HG02610 (cell line): ENCODE measurements at regions not wholly inside any gene's neighbourhood (a gene's known extent, or its start where the extent isn't known, plus 50 kb on each side); places are given as distances from the start of the nearest gene placed in this dataset.
"Not testable (repeated sequence)": the region's sequence is repeated elsewhere in the genome, so short reads cannot be mapped to it uniquely, and the experiment has no call there.

Experiments
- ATAC-seq: cut with Tn5 transposase; IDR thresholded peaks from one replicate; pipeline ENCODE4 v1.9.1; 2021; ENCODE audit warnings: mild to moderate bottlenecking, moderate library complexity; ENCODE audit not compliant: unreplicated experiment

DNA sequence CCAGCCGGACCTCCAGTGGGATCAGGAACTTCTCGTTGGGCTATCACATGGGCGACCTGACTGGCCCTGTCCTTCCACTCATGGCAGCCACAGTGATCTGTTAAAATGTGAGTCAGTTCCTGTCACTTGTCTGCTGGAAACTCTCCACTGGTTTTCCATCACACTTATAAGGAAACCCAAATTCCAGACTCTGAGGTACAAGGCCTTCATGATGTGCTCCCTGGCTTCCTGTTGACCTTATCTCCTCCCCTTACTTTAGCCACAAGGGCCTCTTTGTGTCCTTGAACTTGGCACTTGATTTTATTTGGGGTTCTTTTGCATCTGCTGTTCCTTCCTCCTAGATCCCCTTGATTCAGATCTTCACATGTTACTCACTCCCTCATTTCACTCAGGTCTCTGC lies 96.8 kb downstream of the TENT5C start:
- ATAC-seq = no peak

DNA sequence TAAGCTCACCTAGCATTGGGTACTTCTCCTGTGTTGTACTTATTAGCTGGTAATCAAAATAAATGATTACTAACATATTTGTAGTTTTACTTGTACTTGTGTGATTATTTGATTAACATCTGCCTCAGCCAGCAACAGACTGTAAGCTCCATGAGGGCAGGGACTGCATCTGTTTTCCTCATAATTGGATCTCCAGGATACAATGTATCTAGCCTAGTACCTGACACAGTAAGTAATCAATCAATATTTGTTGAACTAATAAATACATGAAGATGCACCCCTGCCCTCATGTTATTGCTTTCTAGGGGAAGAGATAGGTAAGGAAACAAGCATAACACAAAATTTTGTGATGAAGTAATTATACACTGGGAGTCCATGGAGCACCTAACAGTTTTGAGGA lies 101.5 kb downstream of the TENT5C start:
- ATAC-seq = no peak

DNA sequence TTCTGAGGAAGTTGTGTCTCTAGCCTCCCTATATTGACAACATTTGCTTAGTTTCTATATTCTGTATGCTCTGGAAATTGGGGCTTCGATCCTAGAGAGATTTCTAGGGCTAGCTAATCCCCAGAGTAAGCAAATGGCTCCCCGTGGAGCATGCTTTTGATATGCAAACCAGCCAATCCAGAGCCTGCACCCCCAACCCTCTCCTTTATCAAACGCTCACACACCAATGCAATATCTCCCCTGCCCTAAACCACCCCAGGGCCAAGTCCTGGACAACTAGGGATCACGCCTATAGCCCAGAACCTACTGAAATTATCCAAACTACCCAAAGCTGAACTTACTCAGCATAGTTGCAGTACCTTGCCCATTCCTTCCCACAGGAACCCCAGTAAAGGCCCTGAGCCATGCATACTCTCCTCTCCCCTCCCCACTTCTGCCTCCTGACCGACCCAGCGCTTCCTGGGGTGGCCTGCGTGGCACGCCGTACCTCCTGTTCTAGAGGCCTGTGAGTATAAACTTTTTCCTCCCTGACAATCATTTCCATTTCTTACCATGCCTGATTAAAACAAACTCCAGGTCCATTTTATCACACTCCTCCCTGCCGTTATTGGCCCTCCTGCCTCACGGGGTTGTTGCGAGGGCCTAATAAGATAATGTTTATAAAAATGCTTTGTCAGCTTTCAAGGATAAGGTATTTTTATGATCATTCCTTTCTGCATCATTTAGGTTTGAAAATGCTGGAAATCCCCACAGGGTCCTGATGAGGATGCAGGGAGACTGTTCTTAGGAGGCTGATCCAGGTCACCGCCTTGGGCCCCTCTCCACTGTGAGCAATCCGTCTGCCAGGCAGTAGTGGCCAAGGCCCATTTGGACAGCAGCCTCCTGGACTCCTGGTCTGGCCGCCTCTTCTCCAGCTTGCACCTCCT lies 102.7 kb downstream of the TENT5C start:
- ATAC-seq = no peak

DNA sequence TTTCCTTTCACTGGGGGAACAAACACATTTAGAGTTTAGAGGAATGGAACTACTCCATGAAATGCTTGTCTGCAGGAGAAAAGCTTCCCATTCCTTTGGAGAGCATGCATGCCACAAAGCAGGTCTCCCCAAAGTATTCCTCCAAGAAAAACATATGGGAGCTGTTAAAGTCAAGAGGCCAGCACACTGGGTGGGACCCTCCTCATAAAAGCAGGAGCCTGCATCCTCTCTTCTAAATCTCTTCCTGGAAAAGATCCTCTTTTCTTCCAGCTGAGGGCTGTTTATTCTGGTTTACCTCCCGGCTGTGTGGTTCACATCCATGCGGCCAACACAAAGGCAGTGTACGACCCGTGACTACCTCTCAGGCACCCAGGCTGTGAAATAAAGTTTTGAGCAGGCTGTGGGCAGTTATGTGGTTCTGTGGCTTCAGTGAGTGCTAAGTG lies 103.4 kb downstream of the TENT5C start:
- ATAC-seq = no peak

DNA sequence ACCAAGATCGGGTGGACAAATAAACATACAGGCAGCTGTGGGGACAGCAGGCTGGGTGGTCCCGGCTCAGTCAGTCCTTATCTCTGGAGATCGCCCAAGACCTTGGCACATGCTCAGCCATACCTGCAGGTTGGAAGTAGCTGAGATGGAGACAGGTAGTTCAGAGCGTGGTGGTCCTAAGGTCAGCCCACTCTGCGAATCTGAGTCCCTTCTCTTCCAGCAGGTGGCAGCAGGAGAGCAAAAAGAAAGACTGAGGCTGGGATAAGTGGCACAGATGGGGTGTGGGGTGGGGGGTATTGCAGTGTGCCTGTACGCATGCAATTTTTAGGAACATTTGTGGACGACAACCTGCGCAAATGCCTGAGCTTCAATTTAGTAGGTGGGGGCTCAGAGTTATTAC lies 104.9 kb downstream of the TENT5C start:
- no peak for ATAC-seq

DNA sequence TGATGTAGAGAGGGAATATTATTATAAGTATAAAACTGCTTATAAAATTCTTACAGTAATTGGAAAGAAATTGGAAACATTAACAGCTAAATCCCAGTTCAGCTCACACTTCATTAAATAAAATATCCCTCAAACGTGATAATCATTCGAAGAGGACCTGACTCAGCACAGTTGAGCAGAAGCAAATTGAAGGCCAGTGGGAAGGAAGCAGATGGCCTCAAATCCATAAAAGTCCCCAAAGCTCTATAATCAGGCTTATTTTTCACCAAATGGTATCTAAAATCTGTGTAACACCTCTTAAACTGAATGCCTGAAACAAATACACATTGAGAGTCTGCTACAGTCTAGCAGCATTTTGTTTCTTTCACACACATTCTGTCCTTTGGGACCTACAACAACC lies 106.8 kb downstream of the TENT5C start:
- no peak for ATAC-seq

DNA sequence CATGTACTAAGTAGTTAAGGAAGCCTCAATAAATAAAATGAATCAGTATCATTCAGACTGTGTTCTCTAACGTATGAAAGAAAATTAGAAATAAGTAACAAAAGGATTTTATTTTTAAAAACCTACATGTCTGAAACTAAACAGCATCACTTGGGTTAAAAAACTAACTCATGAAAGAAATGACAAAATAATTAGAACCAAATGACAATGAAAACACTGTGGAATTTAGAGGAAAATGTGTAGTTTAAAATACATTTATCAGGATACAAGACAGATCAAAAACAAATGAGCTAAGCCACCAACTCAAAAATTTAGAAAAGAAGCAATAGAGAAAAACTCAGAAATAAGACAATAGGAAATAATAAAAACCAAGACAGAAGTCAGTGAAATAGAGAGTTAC lies 108.7 kb downstream of the TENT5C start:
- no peak for ATAC-seq

DNA sequence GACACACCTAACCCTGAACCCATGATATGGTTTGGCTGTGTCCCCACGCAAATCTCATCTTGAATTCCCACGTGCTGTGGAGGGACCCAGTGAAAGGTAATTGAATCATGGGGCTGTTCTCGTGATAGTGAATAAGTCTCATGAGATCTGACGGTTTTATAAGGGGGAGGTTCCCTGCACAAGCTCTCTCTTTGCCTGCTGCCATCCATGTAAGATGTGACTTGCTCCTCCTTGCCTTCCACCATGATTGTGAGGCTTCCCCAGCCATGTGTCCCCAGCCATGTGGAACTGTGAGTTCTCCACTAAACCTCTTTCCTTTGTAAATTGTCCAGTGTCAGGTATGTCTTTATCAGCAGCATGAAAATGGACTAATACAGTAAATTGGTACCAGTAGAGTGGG lies 110.2 kb downstream of the TENT5C start:
- not testable (repeated sequence) for ATAC-seq

DNA sequence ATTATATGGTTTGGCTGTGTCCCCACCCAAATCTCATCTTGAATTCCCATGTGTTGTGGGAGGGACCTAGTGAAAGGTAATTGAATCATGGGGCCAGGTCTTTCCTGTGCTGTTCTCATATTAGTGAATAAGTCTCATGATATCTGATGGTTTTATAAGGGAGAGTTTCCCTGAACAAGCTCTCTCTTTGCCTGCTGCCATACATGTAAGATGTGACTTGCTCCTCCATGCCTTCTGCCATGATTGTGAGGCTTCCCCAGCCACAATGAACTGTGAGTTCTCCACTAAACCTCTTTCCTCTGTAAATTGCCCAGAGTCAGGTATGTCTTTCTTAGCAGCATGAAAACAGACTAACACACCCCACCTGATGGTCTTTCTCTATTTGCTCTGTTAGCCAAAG lies 112.1 kb downstream of the TENT5C start:
- not testable (repeated sequence) for ATAC-seq

DNA sequence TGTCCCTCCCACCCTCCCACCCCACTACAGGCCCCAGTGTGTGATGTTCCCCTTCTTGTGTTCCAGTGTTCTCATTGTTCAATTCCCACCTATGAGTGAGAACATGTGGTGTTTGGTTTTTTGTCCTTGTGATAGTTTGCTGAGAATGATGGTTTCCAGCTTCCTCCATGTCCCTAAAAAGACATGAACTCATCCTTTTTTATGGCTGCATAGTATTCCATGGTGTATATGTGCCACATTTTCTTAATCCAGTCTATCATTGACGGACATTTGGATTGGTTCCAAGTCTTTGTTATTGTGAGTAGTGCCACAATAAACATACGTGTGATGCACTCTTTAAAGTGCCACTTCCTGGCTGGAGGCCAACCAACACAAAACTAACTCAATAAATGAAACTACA lies 112.7 kb downstream of the TENT5C start:
- not testable (repeated sequence) for ATAC-seq

DNA sequence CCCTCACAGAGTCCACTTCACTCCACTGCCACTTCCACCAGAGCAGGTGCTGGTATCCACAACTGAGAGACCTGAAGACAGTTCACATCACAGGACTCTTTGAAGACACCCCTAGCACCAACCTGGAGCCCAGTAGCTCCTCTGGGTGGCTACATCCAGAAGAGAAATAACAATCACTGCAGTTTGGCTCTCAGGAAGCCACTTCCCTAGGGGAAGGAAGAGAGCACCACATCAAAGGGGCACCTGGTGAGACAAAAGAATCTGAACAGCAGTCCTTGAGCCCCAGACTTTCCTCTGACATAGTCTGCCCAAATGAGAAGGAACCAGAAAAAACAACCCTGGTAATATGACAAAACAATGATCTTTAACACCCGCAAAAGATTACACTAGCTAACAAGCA lies 113.2 kb downstream of the TENT5C start:
- ATAC-seq = no peak

DNA sequence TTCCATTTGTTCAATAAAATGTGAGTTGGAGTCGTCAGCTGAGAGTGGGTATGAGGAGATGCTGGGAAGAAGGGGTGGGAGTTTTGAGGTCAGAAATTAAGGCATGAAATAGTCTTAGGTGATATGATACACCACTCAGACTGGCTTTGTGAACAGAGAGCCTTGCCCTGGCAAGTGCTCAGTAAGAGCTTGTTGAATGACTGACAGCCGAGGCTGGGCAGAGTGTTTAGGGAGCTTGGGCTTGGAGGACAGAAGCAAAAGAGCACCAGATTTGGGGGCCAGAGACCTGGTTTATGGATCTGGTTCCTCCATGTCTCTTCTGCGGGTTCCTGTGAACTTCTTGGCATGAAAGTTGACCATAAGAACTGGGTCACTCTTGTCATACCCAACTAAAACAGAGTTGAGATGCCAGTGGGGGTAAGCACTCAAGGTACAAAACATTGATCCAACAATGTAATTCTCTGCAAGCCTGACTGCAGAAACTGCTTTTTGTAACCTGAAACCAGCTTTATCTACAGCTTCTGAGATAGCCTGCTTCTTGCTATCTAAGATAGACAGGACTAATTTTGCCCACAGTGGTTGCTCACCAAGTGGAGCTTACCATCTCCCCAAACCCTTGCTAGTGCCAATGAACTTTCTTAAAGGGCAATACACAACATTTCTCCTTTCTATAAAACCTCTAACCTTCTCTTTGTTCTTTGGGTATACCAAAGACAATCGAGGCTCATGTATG lies 126.4 kb downstream of the TENT5C start:
- ATAC-seq = no peak

DNA sequence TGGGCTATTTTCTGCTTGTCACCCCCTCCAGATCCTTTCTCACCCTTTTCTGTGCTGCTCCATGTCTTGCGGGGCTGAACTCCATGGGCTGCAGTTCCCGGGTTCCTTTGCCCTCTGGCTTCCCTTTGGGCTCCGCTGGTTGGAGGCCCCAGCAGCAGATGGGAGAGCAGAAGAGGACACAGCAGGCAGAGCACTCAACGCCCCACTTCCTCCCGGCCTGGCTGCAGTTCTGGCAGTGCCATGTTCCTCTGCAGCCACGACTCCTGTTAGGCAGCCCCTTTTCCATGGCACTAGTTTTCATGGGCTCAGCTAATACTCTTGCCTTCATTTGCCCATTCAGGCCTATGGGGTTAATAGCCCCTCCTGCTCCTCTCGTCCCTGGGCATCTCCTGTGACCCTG lies 127.1 kb downstream of the TENT5C start:
- no peak for ATAC-seq

DNA sequence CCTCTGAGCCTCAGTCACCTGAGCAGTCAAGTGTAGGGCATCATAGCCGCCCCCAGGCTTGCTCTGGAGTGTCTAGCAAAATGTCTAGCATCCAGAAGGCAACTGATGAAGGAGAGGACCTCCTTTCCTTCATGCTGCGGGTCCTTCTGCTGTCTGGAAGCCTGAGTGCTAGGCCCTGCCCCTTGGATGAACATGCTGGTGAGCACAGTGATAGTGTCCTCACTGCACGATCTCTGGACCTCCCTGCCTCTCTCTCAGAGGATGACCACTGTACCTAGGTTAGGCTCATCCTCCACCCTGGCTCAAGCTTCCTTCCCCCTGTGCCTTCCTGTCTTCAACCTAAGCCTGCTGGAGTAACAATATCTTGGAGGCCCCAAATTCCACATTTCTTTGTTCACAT lies 128.6 kb downstream of the TENT5C start:
- ATAC-seq = no peak

DNA sequence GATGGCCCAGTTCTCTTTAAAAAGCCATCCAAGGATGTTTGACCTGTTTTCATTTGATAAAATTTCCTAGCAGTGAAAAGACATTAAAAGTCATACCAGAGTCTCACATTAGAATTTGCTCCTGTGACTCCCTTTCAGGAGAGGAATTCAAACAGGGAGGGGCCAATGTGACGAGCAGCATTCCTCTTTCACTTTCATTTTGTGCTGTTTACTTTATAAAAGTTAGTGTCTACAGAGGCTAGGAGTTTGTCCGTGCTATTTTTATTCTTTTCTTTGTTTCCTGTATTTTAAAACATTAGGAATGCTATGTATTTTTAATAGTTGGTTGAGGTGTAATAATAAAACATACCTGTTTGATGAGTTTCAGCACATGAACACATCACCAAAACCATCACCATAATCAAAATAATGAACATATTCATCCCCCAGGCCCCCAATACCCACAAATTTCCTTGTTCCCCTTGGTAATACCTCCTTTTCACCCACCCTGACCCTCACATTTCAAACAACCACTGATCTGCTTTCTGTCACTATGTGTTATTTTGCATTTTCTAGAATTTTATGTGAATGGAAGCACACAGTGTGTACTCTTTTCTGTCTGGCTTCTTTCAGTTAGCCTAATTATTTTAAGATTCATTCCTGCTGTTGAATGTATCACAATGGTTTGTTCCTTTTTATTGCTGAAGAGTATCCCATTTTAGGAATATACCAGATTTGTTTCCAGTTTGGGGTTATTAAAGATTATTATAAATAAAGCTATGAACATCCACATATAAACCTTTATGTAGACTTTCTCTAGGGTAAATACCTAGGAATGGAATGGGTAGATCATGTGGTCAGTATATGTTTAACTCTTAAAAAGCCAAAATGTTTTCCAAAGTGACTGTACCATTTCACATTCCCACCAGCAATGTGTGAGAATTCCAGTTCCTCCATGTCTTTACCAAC lies 129.5 kb downstream of the TENT5C start:
- no peak for ATAC-seq

DNA sequence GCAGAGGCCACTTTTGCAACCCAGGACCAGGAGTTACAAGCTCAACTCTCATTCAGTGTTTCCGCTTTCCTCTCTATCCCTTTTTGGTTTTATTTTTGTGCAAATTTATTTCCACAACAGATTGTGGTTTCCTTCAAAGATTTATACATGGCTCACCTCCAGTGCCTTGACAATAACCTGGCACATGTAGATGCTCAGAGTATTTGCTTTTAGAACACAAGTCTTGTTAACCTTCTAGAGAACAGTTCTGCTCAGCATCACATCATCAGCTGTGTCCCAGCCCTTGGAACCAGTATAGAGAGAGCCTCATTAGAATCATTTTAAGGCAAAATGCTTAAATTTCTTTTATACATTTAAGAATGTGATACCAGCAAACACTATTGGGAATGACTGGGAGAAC lies 133.7 kb downstream of the TENT5C start:
- ATAC-seq = no peak

DNA sequence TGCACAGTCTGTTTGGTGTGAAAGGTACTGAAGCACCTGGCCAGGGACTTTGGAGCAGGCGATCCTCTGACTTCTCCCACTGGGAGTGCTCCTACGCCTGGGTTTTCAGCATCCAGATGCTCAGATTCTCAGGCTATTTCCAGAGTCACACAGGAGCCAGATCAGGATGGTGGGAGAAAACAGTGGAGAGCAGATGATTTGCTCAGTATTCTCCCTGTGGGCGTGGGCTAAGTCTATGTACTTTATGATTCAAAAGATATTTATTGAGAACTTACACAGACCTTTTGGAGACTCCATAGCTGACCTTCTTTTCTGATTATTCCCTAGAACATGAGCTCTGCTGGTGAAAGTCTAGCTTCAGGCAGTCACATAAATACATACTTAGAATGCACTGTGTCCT lies 134.6 kb downstream of the TENT5C start:
- ATAC-seq = no peak

DNA sequence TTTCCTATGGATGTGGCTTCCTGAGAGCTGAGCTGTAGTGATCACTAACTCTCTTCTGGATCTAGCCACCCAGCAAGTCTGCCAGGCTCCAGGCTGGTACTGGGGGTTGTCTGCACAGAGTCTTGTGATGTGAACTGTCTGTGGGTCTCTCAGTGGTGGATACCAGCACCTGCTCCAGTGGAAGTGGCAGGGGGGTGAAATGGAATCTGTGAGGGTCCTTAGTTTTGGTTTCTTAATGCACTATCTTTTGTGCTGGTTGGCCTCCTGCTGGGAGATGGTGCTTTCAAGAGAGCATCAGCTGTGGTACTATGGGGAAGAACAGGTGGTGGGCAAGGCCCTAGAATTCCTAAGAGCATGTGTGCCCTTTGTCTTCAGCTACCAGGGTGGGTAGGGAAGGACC lies 140.7 kb downstream of the TENT5C start:
- ATAC-seq = not testable (repeated sequence)

DNA sequence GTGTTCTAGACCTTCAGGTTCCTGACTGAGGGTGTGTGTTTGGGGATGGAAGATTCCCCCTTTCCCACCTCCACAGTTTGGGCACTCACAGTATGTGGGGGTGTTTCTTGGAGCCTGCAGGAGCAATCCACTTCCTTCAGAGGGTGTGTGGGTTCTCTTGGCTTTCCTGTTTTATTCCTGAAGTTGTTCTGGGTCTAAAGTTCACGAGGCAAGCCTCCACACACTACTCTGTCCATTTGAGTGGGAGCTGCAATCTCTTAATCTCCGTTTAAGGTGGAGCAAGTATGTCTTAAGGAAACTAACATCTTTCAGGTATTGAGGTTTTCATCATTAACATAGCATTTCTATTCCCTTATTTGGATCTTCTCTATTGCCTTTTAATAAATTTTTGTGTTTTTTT lies 141.8 kb downstream of the TENT5C start:
- no peak for ATAC-seq

DNA sequence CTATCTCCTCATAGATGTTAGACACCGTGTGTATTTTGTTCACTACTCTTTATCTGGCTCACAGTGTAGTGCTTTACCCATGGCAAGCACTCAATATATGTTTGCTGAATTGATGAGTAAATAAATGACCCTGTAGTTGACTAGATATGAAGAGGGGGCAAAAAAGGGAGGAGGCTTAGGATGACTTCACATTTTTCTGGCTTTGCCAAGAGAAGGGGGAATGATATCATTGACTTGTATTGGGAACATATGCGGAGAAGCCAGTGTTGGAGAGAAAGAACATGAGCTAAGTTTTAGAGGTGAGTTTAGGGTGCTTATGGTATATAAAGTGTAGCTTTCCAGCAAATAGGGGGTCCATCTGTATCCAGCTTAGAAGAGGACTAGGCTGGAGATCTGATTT lies 145.5 kb downstream of the TENT5C start:
- no peak for ATAC-seq

DNA sequence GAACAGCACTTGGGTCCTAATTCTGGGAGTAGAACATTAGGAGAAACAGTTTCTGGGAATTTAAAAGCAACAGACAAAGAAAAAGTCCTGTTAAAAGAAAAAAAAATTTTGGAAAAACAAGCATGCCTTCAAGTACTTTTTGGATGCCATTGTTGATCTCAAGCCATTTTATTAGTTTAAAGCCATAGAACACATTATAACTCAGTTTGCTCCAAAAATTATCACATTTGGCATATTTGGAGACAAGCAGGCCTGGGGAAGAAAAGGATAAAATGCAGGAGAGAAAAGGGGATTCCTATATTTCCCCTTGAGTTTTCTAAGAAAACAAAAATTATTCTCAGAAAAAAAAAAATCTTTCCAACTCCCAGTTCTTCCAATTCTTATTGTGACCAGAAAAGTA lies 146.8 kb downstream of the TENT5C start:
- ATAC-seq = no peak
